ENCODE measurements at regions not wholly inside any gene's neighbourhood (a gene's known extent, or its start where the extent isn't known, plus 50 kb on each side); places are given as distances from the start of the nearest gene placed in this dataset.
A peak's percentile ranks its signal among the peaks of the same experiment; 100 is the strongest.

- DNase-seq (ENCODE audit: low spot score): no peak
These were observed 279.7 kb upstream of the SOX5 start for GRCh38 chr12:24229031-24229700.

- no peak for DNase-seq (ENCODE audit: low spot score)
These were observed 278.9 kb upstream of the SOX5 start for GRCh38 chr12:24228371-24228770.

GRCh38 chr12:24227551-24227950, 278.1 kb upstream of the SOX5 start:
- no peak for DNase-seq (ENCODE audit: low spot score)

GRCh38 chr12:24226745-24227350, 277.4 kb upstream of the SOX5 start:
- no peak for DNase-seq (ENCODE audit: low spot score)

GRCh38 chr12:24224401-24224800, 274.9 kb upstream of the SOX5 start:
- no peak for DNase-seq (ENCODE audit: low spot score)

GRCh38 chr12:24223926-24224325, 274.5 kb upstream of the SOX5 start:
- DNase-seq (ENCODE audit: low spot score): peak; percentile 73

- no peak for DNase-seq (ENCODE audit: low spot score)
These were observed 273.5 kb upstream of the SOX5 start for GRCh38 chr12:24222968-24223367.

- DNase-seq (ENCODE audit: low spot score): no peak
These were observed 263.0 kb upstream of the SOX5 start for GRCh38 chr12:24212496-24212895.

GRCh38 chr12:24206621-24207020, 257.2 kb upstream of the SOX5 start:
- no peak for DNase-seq (ENCODE audit: low spot score)

- DNase-seq (ENCODE audit: low spot score): no peak
These were observed 251.9 kb upstream of the SOX5 start for GRCh38 chr12:24201258-24201970.

GRCh38 chr12:24200010-24200409, 250.5 kb upstream of the SOX5 start:
- DNase-seq (ENCODE audit: low spot score): no peak

- no peak for DNase-seq (ENCODE audit: low spot score)
These were observed 249.6 kb upstream of the SOX5 start for GRCh38 chr12:24198936-24199671.

- no peak for DNase-seq (ENCODE audit: low spot score)
These were observed 248.6 kb upstream of the SOX5 start for GRCh38 chr12:24198070-24198469.

- DNase-seq (ENCODE audit: low spot score): no peak
These were observed 248.1 kb upstream of the SOX5 start for GRCh38 chr12:24197532-24197931.

- no peak for DNase-seq (ENCODE audit: low spot score)
These were observed 245.6 kb upstream of the SOX5 start for GRCh38 chr12:24195063-24195462.

GRCh38 chr12:24191117-24191516, 241.6 kb upstream of the SOX5 start:
- DNase-seq (ENCODE audit: low spot score): peak; percentile 17

GRCh38 chr12:24185782-24186181, 236.3 kb upstream of the SOX5 start:
- DNase-seq (ENCODE audit: low spot score): no peak

- DNase-seq (ENCODE audit: low spot score): no peak
These were observed 228.4 kb upstream of the SOX5 start for GRCh38 chr12:24177889-24178288.

GRCh38 chr12:24175929-24176328, 226.5 kb upstream of the SOX5 start:
- DNase-seq (ENCODE audit: low spot score): no peak

GRCh38 chr12:24175284-24175683, 225.8 kb upstream of the SOX5 start:
- DNase-seq (ENCODE audit: low spot score): no peak

GRCh38 chr12:24173067-24173466, 223.6 kb upstream of the SOX5 start:
- peak; percentile 68 for DNase-seq (ENCODE audit: low spot score)

- no peak for DNase-seq (ENCODE audit: low spot score)
These were observed 223.2 kb upstream of the SOX5 start for GRCh38 chr12:24172773-24173066.

Data from SK-N-DZ (cell line).